ENCODE measurements at regions not wholly inside any gene's neighbourhood (a gene's known extent, or its start where the extent isn't known, plus 50 kb on each side); places are given as distances from the start of the nearest gene placed in this dataset.

GRCh38 chr1:235011599-235012435 is 116.8 kb downstream of the TOMM20 start:
- peak in 8 of 51 donors; percentile 7 to 78 (median 30) for DNase-seq

GRCh38 chr1:235011064-235011598 is 117.5 kb downstream of the TOMM20 start:
- DNase-seq, result no peak

- DNase-seq, result no peak
Observed at GRCh38 chr1:235009561-235010306, 118.9 kb downstream of the TOMM20 start.

- DNase-seq, result no peak
Observed at GRCh38 chr1:235009074-235009473, 119.6 kb downstream of the TOMM20 start.

GRCh38 chr1:235008239-235008638 is 120.4 kb downstream of the TOMM20 start:
- DNase-seq, result no peak

GRCh38 chr1:235006816-235007215 is 121.8 kb downstream of the TOMM20 start:
- no peak for DNase-seq

- no peak for DNase-seq
Observed at GRCh38 chr1:235006132-235006721, 122.4 kb downstream of the TOMM20 start.

GRCh38 chr1:235004840-235005391 is 123.7 kb downstream of the TOMM20 start:
- DNase-seq, result no peak

GRCh38 chr1:235004276-235004675 is 124.4 kb downstream of the TOMM20 start:
- no peak for DNase-seq

- DNase-seq, result no peak
Observed at GRCh38 chr1:235002706-235003300, 125.8 kb downstream of the TOMM20 start.

GRCh38 chr1:234999513-234999940 is 129.1 kb downstream of the TOMM20 start:
- DNase-seq, result no peak

- peak in 16 of 51 donors; percentile 7 to 48 (median 20) for DNase-seq
Observed at GRCh38 chr1:234997896-234998741, 130.5 kb downstream of the TOMM20 start.

- DNase-seq, result peak; percentile 33 to 99 (median 88)
Observed at GRCh38 chr1:234997201-234997895, 131.3 kb downstream of the TOMM20 start.

GRCh38 chr1:234996245-234996757 is 132.3 kb downstream of the TOMM20 start:
- DNase-seq, result no peak

GRCh38 chr1:234994436-234995295 is 134.0 kb downstream of the TOMM20 start:
- no peak for DNase-seq

GRCh38 chr1:234992065-234992464 is 136.6 kb downstream of the TOMM20 start:
- DNase-seq, result no peak

GRCh38 chr1:234990874-234991801 is 137.5 kb downstream of the TOMM20 start:
- no peak for DNase-seq

All from hypothalamus (tissue), 51 donors.